T-helper 2 cell treated with Interferon-gamma antibody and Interleukin-4, amounts not matched to agents 5 μg/mL and 100 μg/mL, for 36 hours (primary cell): ENCODE measurements at regions not wholly inside any gene's neighbourhood (a gene's known extent, or its start where the extent isn't known, plus 50 kb on each side); places are given as distances from the start of the nearest gene placed in this dataset.

Experiments used
- DNase-seq: peaks from one replicate; pipeline ENCODE4 v3.0.0; 2021; ENCODE audit warnings: low spot score
- H3K27ac Mint-ChIP-seq: one replicate; pipeline ENCODE4 v1.8.0; 2021; ENCODE audit warnings: mild to moderate bottlenecking, mixed read lengths
- H3K27me3 Mint-ChIP-seq: one replicate; pipeline ENCODE4 v1.8.0; 2021; ENCODE audit warnings: low read depth, mixed read lengths
- H3K36me3 Mint-ChIP-seq: one replicate; pipeline ENCODE4 v1.8.0; 2021; ENCODE audit warnings: low read depth, mixed read lengths
- H3K4me1 Mint-ChIP-seq: one replicate; pipeline ENCODE4 v1.8.0; 2021; ENCODE audit warnings: low read depth, mixed read lengths
- H3K4me3 Mint-ChIP-seq: one replicate; pipeline ENCODE4 v1.8.0; 2022; ENCODE audit warnings: mild to moderate bottlenecking, moderate library complexity, mixed read lengths
- H3K9me3 Mint-ChIP-seq: one replicate; pipeline ENCODE4 v1.8.0; 2021; ENCODE audit warnings: mixed read lengths

- Mint-ChIP-seq H3K27ac (no peak overlapping the region), H3K27me3 (no peaks in the 10 kb centered on the region), H3K36me3 (no peaks in the 10 kb centered on the region), H3K4me1 (no peaks in the 10 kb centered on the region), H3K4me3 (no peak overlapping the region), H3K9me3 (peaks cover 19% of the 10 kb centered on the region)
- no peak for DNase-seq
Observed at GRCh38 chr18:40921845-40922629, 1033.0 kb upstream of the PIK3C3 start.

DNA sequence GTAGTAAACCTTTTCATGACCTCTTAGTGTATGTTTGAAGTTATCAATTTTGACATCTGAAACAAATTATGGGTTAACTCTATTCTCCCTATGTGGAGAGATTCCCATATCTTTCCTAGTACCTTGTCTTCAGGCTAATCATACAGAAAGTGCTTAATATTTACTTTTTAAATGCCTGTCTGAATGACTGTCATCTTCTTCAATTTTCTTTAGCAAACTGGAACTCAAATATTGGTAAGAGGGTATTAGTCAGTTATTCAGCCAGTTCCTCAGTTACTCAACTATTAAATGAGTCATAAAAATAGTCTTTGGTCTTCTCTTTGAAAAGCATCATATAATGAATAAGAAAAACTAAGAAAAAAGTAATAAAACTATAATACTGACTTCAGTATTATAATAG is 1038.0 kb upstream of the PIK3C3 start:
- DNase-seq = no peak
- no peaks in the 10 kb centered on the region for H3K4me1 Mint-ChIP-seq
- no peak overlapping the region for H3K27ac Mint-ChIP-seq
- H3K27me3 Mint-ChIP-seq = no peaks in the 10 kb centered on the region
- peaks cover 13% of the 10 kb centered on the region for H3K9me3 Mint-ChIP-seq
- no peak overlapping the region for H3K4me3 Mint-ChIP-seq
- H3K36me3 Mint-ChIP-seq = no peaks in the 10 kb centered on the region

DNA sequence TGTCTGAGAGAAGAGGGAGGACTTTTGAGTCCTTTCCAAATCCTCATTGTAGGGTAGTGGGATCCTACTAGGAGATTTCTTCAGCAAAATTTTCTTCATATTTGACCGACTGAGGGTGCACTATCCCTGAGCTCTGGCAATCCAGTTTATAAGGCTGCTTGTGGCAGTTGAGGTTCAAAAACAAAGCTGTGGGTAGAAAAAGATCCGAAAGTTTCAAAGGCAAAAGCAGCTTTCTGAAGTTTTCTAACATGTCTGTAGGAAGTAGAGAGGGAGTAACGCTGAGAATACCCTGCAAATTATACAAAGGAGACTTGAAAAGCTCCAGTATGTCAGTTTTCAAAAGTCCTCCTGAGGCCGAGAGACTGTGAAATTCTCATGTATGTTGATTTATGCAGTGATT is 1039.3 kb upstream of the PIK3C3 start:
- no peak for DNase-seq
- H3K9me3 Mint-ChIP-seq = peaks cover 13% of the 10 kb centered on the region
- no peaks in the 10 kb centered on the region for H3K4me1 Mint-ChIP-seq
- no peaks in the 10 kb centered on the region for H3K27me3 Mint-ChIP-seq
- H3K36me3 Mint-ChIP-seq = no peaks in the 10 kb centered on the region
- no peak overlapping the region for H3K27ac Mint-ChIP-seq
- no peak overlapping the region for H3K4me3 Mint-ChIP-seq

- no peaks in the 10 kb centered on the region for H3K36me3 Mint-ChIP-seq
- DNase-seq = no peak
- peaks cover 17% of the 10 kb centered on the region for H3K9me3 Mint-ChIP-seq
- H3K27me3 Mint-ChIP-seq = no peaks in the 10 kb centered on the region
- H3K4me3 Mint-ChIP-seq = no peak overlapping the region
- H3K27ac Mint-ChIP-seq = no peak overlapping the region
- H3K4me1 Mint-ChIP-seq = no peaks in the 10 kb centered on the region
Observed at GRCh38 chr18:40911582-40912254, 1043.3 kb upstream of the PIK3C3 start.

DNA sequence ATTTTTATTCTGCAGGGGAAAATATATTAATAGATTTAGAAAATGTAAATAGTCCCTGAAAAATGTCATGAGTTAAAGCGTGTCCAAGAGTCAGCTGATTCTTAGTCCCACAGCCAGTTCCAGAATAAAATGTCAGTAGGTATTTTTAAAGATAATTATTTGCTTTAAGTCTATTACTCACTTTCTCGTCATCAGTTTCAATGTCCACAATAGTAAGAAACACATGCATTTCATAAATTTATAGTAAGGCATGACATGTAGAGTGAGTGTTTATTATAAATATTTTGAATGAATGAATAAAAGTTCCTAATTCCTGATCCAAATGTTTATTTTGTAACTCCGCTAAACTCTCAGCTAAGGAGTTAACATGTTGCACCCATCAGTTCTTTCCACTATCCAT is 1044.0 kb upstream of the PIK3C3 start:
- Mint-ChIP-seq H3K27ac (no peak overlapping the region), H3K9me3 (peaks cover 16% of the 10 kb centered on the region), H3K4me3 (no peak overlapping the region), H3K36me3 (no peaks in the 10 kb centered on the region), H3K27me3 (no peaks in the 10 kb centered on the region), H3K4me1 (no peaks in the 10 kb centered on the region)
- DNase-seq = no peak

- Mint-ChIP-seq H3K9me3 (peaks cover 8% of the 10 kb centered on the region), H3K4me3 (no peak overlapping the region), H3K27me3 (no peaks in the 10 kb centered on the region), H3K27ac (no peak overlapping the region), H3K36me3 (no peaks in the 10 kb centered on the region), H3K4me1 (no peaks in the 10 kb centered on the region)
- no peak for DNase-seq
Observed at GRCh38 chr18:40907842-40908241, 1047.2 kb upstream of the PIK3C3 start.

DNA sequence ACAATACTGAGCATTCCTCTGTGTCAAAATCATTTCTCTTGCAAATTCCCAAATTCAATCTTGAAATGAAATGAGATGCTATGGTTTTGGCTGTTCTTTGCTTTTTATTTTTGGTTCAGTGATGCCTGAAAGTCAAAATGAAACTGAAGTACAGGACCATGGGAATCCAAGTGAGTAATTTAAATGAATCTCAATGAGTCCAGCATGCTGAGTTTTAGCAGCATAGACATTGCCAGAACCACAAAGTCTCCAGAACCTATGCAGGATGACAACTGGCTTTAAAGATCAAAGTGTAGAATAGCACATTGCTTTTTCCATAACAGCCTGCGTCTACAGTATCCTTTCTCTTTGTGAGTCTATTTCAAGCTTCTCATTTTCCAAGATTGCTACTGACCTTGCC is 1050.7 kb upstream of the PIK3C3 start:
- no peaks in the 10 kb centered on the region for H3K4me1 Mint-ChIP-seq
- no peak for DNase-seq
- H3K4me3 Mint-ChIP-seq = no peak overlapping the region
- H3K27me3 Mint-ChIP-seq = no peaks in the 10 kb centered on the region
- H3K9me3 Mint-ChIP-seq = peaks cover 22% of the 10 kb centered on the region
- no peaks in the 10 kb centered on the region for H3K36me3 Mint-ChIP-seq
- H3K27ac Mint-ChIP-seq = no peak overlapping the region

DNA sequence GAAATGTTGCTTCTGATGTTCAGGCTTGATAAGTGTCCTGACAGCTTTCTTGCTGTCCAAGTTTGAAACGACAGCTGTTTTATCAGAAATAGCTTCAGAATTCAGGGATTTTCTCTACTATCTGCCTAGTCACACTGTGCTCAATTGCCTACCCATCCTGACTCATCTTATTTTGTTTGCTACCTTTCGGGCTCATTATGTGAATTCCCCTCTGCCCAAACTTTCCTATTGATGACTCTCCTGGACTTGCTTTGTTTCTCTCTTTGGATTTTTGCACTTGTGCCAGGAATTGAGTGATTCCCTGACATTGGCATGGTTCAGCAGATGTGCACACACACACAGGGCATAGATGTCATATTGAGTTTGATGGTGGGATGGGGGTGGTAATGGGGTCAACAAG is 1052.6 kb upstream of the PIK3C3 start:
- Mint-ChIP-seq H3K27ac (no peak overlapping the region), H3K4me1 (no peaks in the 10 kb centered on the region), H3K4me3 (no peak overlapping the region), H3K27me3 (no peaks in the 10 kb centered on the region), H3K9me3 (peaks cover 19% of the 10 kb centered on the region), H3K36me3 (no peaks in the 10 kb centered on the region)
- no peak for DNase-seq

DNA sequence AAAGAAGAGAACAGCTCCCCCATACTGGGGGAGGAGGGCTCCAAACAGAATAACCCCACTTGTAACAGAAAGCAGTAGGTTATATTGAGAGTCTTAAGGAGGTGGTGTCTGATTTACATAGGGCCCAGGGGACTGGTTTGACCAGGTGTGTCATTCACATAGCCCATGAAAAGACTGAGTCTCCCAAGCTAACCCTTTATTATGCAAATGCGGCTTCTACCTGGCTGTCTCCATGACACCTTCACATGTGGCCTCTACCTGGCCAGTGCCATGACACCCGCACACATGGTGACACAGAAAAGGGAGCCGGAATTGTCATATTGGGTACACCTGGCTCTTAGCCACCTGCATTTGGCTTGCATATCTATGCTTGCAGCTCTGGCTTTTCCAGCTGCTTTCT is 1057.2 kb upstream of the PIK3C3 start:
- Mint-ChIP-seq H3K9me3 (peaks cover 27% of the 10 kb centered on the region), H3K4me3 (no peak overlapping the region)

GRCh38 chr18:40883271-40883670 is 1071.8 kb upstream of the PIK3C3 start:
- Mint-ChIP-seq H3K27me3 (no peaks in the 10 kb centered on the region), H3K4me3 (no peak overlapping the region), H3K27ac (no peak overlapping the region), H3K4me1 (no peaks in the 10 kb centered on the region), H3K36me3 (no peaks in the 10 kb centered on the region), H3K9me3 (peaks cover 14% of the 10 kb centered on the region)
- DNase-seq = no peak

More for the DNA sequence above, 1057.2 kb upstream of the PIK3C3 start:
- Mint-ChIP-seq H3K4me1 (no peaks in the 10 kb centered on the region), H3K27me3 (no peaks in the 10 kb centered on the region), H3K36me3 (no peaks in the 10 kb centered on the region), H3K27ac (no peak overlapping the region)
- no peak for DNase-seq

DNA sequence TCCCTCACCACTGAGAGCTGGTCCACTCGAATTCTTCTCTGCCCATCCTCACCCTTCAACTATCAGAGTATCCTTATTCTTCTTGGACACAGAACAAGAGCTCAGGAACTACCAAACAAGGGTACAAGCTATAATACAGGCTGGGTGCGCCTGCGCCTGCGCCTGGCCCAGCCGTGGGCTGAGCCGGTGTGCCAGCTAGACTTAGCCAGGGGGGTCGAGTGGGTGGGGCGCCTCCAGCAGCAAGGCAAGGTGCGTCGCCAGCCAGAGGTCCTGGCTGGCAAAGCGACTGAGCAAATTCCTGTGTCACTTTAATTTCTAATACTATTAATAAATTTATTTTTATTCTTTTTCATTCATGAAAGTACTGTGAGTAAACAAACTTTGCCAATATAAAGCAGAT is 1072.6 kb upstream of the PIK3C3 start:
- Mint-ChIP-seq H3K4me3 (no peak overlapping the region), H3K4me1 (no peaks in the 10 kb centered on the region), H3K27me3 (no peaks in the 10 kb centered on the region)

DNA sequence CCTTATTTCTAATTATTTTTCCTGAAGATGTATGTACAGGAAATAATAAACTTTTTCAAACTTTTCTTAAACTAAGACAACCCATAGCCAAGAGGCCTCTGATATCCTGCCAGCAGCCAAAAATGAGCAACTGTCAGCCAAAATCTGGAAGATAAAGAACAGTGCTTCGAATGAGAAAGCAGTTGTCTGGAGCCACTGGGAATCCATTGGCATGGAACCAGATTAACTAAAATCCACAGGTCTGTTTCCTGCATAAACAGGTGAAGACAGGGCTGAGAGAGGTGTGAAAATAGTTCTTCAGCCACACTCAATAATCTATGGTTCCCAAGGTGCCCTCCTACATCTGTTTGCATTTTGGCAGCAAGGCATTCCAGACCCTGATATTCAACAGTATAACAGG is 1076.7 kb upstream of the PIK3C3 start:
- peaks cover 26% of the 10 kb centered on the region for H3K9me3 Mint-ChIP-seq
- H3K27me3 Mint-ChIP-seq = no peaks in the 10 kb centered on the region
- no peaks in the 10 kb centered on the region for H3K36me3 Mint-ChIP-seq
- H3K27ac Mint-ChIP-seq = no peak overlapping the region
- no peak for DNase-seq
- no peak overlapping the region for H3K4me3 Mint-ChIP-seq
- H3K4me1 Mint-ChIP-seq = no peaks in the 10 kb centered on the region

More for the DNA sequence above, 1072.6 kb upstream of the PIK3C3 start:
- no peak for DNase-seq
- peaks cover 17% of the 10 kb centered on the region for H3K9me3 Mint-ChIP-seq
- H3K27ac Mint-ChIP-seq = no peak overlapping the region
- H3K36me3 Mint-ChIP-seq = no peaks in the 10 kb centered on the region

DNA sequence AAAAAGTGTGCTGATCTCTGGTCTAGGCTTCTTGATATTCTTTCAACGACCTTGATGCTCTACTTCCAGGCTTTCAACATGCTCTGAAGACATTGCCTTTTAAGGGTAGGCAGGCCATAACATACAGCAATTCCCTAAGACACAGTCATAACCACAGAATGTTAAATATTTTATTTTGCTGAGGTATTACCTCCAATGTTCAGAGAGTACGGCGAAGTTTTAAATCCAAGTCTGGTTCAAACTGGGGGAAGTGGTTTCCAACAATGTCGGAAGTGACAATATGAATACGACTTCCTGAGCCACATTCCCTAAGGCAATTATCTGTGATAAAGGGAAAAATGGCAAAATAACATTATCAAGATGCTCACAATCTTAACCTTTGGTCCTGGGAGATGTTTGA is 1077.9 kb upstream of the PIK3C3 start:
- Mint-ChIP-seq H3K9me3 (peaks cover 26% of the 10 kb centered on the region), H3K27me3 (no peaks in the 10 kb centered on the region), H3K4me3 (no peak overlapping the region), H3K36me3 (no peaks in the 10 kb centered on the region), H3K27ac (no peak overlapping the region), H3K4me1 (no peaks in the 10 kb centered on the region)
- DNase-seq = no peak

DNA sequence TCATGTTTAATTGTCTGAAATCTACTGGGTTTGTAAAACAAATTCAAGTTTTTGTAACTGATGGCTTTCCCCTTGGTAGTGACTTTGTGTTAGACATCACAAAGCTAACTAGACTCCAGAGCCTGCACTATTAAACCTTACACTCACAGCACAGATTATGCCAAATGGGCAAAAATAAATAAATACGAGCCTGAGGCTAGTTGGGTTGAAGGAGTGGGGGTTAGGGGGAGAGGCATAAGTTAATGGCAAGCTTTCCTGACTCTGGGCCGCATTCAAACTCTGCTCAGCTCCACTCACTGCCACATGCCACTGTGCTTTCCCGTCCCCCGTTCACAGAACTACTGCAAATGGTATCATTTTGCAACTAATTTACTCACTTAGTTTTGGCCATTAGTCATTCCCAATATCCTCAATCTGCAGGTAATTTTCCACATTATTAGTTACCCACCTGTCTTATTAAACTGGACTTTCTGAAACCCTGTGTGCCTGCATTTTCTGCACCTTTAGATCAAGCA is 1079.9 kb upstream of the PIK3C3 start:
- no peak overlapping the region for H3K4me3 Mint-ChIP-seq
- no peak overlapping the region for H3K27ac Mint-ChIP-seq
- DNase-seq = no peak
- no peaks in the 10 kb centered on the region for H3K4me1 Mint-ChIP-seq
- peaks cover 26% of the 10 kb centered on the region for H3K9me3 Mint-ChIP-seq
- no peaks in the 10 kb centered on the region for H3K36me3 Mint-ChIP-seq
- no peaks in the 10 kb centered on the region for H3K27me3 Mint-ChIP-seq
